C4-2B (cell line): ENCODE measurements at regions not wholly inside any gene's neighbourhood (a gene's known extent, or its start where the extent isn't known, plus 50 kb on each side); places are given as distances from the start of the nearest gene placed in this dataset.
"Not testable (repeated sequence)": the region's sequence is repeated elsewhere in the genome, so short reads cannot be mapped to it uniquely, and the experiment has no call there.

ENCODE experiments used
- H3K27ac ChIP-seq: fragments of 450-650 bp; 2 replicates; pipeline ENCODE4 v1.5.1; 2017
- CTCF ChIP-seq: fragments of 450-650 bp; conservative IDR thresholded peaks from 2 replicates; pipeline ENCODE4 v1.5.1; 2017; ENCODE audit warnings: mild to moderate bottlenecking
- ZFX ChIP-seq: fragments of 450-650 bp; IDR thresholded peaks from 2 replicates; pipeline ENCODE4 v1.6.1; 2017

- TF ChIP-seq CTCF (no peak), ZFX (no peak)
Observed at GRCh38 chr11:101803651-101804050, 111.2 kb upstream of the CEP126 start.

GRCh38 chr11:101797335-101797734, 117.5 kb upstream of the CEP126 start:
- TF ChIP-seq ZFX (no peak), CTCF (no peak)

More at GRCh38 chr11:101803651-101804050, 111.2 kb upstream of the CEP126 start:
- no peak overlapping the region for H3K27ac ChIP-seq

GRCh38 chr11:101792814-101793213, 122.0 kb upstream of the CEP126 start:
- TF ChIP-seq CTCF: no peak
- no peak for TF ChIP-seq ZFX
- H3K27ac ChIP-seq: no peak overlapping the region

More at GRCh38 chr11:101797335-101797734, 117.5 kb upstream of the CEP126 start:
- no peak overlapping the region for H3K27ac ChIP-seq

- no peak overlapping the region for H3K27ac ChIP-seq
- TF ChIP-seq CTCF (no peak), ZFX (no peak)
Observed at GRCh38 chr11:101786916-101787315, 127.9 kb upstream of the CEP126 start.

GRCh38 chr11:101786421-101786820, 128.4 kb upstream of the CEP126 start:
- TF ChIP-seq ZFX (no peak), CTCF (no peak)
- no peak overlapping the region for H3K27ac ChIP-seq

GRCh38 chr11:101779167-101779566, 135.6 kb upstream of the CEP126 start:
- H3K27ac ChIP-seq: not testable (repeated sequence)

GRCh38 chr11:101777476-101777875, 137.3 kb upstream of the CEP126 start:
- H3K27ac ChIP-seq: no peak overlapping the region

More at GRCh38 chr11:101777476-101777875, 137.3 kb upstream of the CEP126 start:
- TF ChIP-seq CTCF: no peak
